CD4-positive, alpha-beta T cell (primary cell): ENCODE measurements at regions not wholly inside any gene's neighbourhood (a gene's known extent, or its start where the extent isn't known, plus 50 kb on each side); places are given as distances from the start of the nearest gene placed in this dataset.

Experiments used
- ATAC-seq: fragments of 200-7000 bp; cut with Tn5 transposase; one replicate; pipeline ENCODE4 v1.10.0; 2022; ENCODE audit warnings: mild to moderate bottlenecking; ENCODE audit not compliant: poor library complexity
- CTCF ChIA-PET: fragments of 350-600 bp; sonication (Branson Sonifier 250); formaldehyde crosslinking; loops from one replicate; lab custom pipeline; 2021; ENCODE audit warnings: antibody characterized with exemption, inconsistent platforms; lab: Charles Lee
- POLR2A ChIA-PET: fragments of 350-600 bp; sonication (Branson Sonifier 250); formaldehyde crosslinking; loops from one replicate; lab custom pipeline; 2021; ENCODE audit warnings: antibody characterized with exemption, inconsistent platforms; lab: Charles Lee
- DNase-seq, 14 experiments: peaks; one replicate each; pipeline ENCODE4 v3.0.0-alpha.2; 2013 to 2020; ENCODE audit warnings: mixed read lengths in 2 of 14
- H3K27ac ChIP-seq, 2 donors: one replicate each; pipeline versions ENCODE4 v1.5.1 to v1.7.0; 2013; ENCODE audit warnings: low read length in 2 of 2, low read depth in 1 of 2, mild to moderate bottlenecking in 1 of 2
- H3K27me3 ChIP-seq, 2 experiments: 1 replicate in 1 of 2; 2 replicates in 1 of 2; pipeline versions ENCODE4 v1.6.1 to v1.7.0; 2013; ENCODE audit warnings: low read length in 2 of 2, control low read depth in 1 of 2, mild to moderate bottlenecking in 1 of 2, moderate library complexity in 1 of 2; ENCODE audit not compliant: insufficient read depth in 2 of 2, control insufficient read depth in 1 of 2
- H3K36me3 ChIP-seq: one replicate; pipeline ENCODE4 v1.6.1; 2013; ENCODE audit warnings: low read length, control low read depth; ENCODE audit not compliant: insufficient read depth
- H3K4me1 ChIP-seq: one replicate; pipeline ENCODE4 v1.6.1; 2013; ENCODE audit warnings: low read length, control low read depth; ENCODE audit not compliant: insufficient read depth
- H3K4me3 ChIP-seq: one replicate; pipeline ENCODE4 v1.5.1; 2013; ENCODE audit warnings: mild to moderate bottlenecking, low read length, moderate library complexity
- H3K9me3 ChIP-seq, 2 experiments: 1 replicate in 1 of 2; 2 replicates in 1 of 2; pipeline versions ENCODE4 v1.6.1 to v1.7.0; 2013; ENCODE audit warnings: low read length in 2 of 2, mild to moderate bottlenecking in 2 of 2, control low read depth in 1 of 2, moderate library complexity in 1 of 2; ENCODE audit not compliant: control insufficient read depth in 1 of 2, insufficient read depth in 1 of 2
- H3K27ac Mint-ChIP-seq: one replicate; pipeline ENCODE4 v1.8.0; 2020; ENCODE audit warnings: mixed read lengths
- H3K27me3 Mint-ChIP-seq: one replicate; pipeline ENCODE4 v1.8.0; 2021; ENCODE audit warnings: mixed read lengths
- H3K36me3 Mint-ChIP-seq: one replicate; pipeline ENCODE4 v1.8.0; 2021; ENCODE audit warnings: low read depth, mixed read lengths
- H3K4me1 Mint-ChIP-seq: one replicate; pipeline ENCODE4 v1.8.0; 2021; ENCODE audit warnings: low read depth, mixed read lengths
- H3K4me3 Mint-ChIP-seq: one replicate; pipeline ENCODE4 v1.8.0; 2020; ENCODE audit warnings: mild to moderate bottlenecking, mixed read lengths
- H3K9me3 Mint-ChIP-seq: one replicate; pipeline ENCODE4 v1.8.0; 2020; ENCODE audit warnings: mixed read lengths
- CTCF ChIP-seq: fragments of 200-600 bp; IDR thresholded peaks from one replicate; pipeline ENCODE4 v1.8.0; 2022; ENCODE audit warnings: antibody characterized with exemption, mild to moderate bottlenecking
- intact Hi-C, 2 experiments: fragments of 100-400 bp; cut with DNase I in 1 of 2; cut with micrococcal nuclease in 1 of 2; formaldehyde crosslinking; loops; one replicate each; pipeline versions ENCODE4 v1.15.1 to v1.9.0; 2023 to 2025; cut with DNase I, micrococcal nuclease

GRCh38 chr10:120646159-120646732 lies 189.2 kb downstream of the PLPP4 start:
- Mint-ChIP-seq H3K9me3 (no peaks in the 10 kb centered on the region), H3K4me1 (no peaks in the 10 kb centered on the region), H3K4me3 (no peak overlapping the region), H3K36me3 (no peaks in the 10 kb centered on the region), H3K27me3 (no peaks in the 10 kb centered on the region), H3K27ac (no peak overlapping the region)
- no peak for TF ChIP-seq CTCF
- Histone ChIP-seq H3K4me3 (no peak overlapping the region), H3K27ac (no peak overlapping the region), H3K9me3 (no peaks in the 10 kb centered on the region), H3K4me1 (no peaks in the 10 kb centered on the region), H3K27me3 (no peaks in the 10 kb centered on the region), H3K36me3 (no peaks in the 10 kb centered on the region)
- DNase-seq, result no peak
- intact Hi-C loops, result no loop called here
- CTCF ChIA-PET, result no interaction called here
- ATAC-seq, result no peak
- POLR2A ChIA-PET, result no interaction called here

- ATAC-seq (no peak), DNase-seq (no peak)
- no peak overlapping the region for H3K4me3 Mint-ChIP-seq
- CTCF ChIA-PET, result no interaction called here
- no peaks in the 10 kb centered on the region for H3K36me3 ChIP-seq
- no peak overlapping the region for H3K27ac Mint-ChIP-seq
- POLR2A ChIA-PET, result no interaction called here
- intact Hi-C loops, result no loop called here
- H3K27me3 Mint-ChIP-seq, result no peaks in the 10 kb centered on the region
- no peaks in the 10 kb centered on the region for H3K4me1 ChIP-seq
- no peak overlapping the region for H3K27ac ChIP-seq
- no peaks in the 10 kb centered on the region for H3K4me1 Mint-ChIP-seq
- no peak overlapping the region for H3K4me3 ChIP-seq
- no peaks in the 10 kb centered on the region for H3K9me3 ChIP-seq
- no peak for TF ChIP-seq CTCF
- H3K36me3 Mint-ChIP-seq, result no peaks in the 10 kb centered on the region
- H3K27me3 ChIP-seq, result no peaks in the 10 kb centered on the region
- no peaks in the 10 kb centered on the region for H3K9me3 Mint-ChIP-seq
These were observed 189.9 kb downstream of the PLPP4 start for GRCh38 chr10:120646738-120647456.

GRCh38 chr10:120650705-120651399 lies 193.8 kb downstream of the PLPP4 start:
- Histone ChIP-seq H3K27me3 (no peaks in the 10 kb centered on the region), H3K4me1 (no peaks in the 10 kb centered on the region), H3K9me3 (no peaks in the 10 kb centered on the region), H3K36me3 (no peaks in the 10 kb centered on the region), H3K4me3 (no peak overlapping the region), H3K27ac (no peak overlapping the region)
- H3K4me3 Mint-ChIP-seq, result no peak overlapping the region
- DNase-seq, result no peak
- CTCF ChIA-PET, result no interaction called here
- no peaks in the 10 kb centered on the region for H3K9me3 Mint-ChIP-seq
- no peak overlapping the region for H3K27ac Mint-ChIP-seq
- no peaks in the 10 kb centered on the region for H3K4me1 Mint-ChIP-seq
- intact Hi-C loops, result no loop called here
- POLR2A ChIA-PET, result no interaction called here
- no peaks in the 10 kb centered on the region for H3K36me3 Mint-ChIP-seq
- no peak for TF ChIP-seq CTCF
- H3K27me3 Mint-ChIP-seq, result no peaks in the 10 kb centered on the region
- no peak for ATAC-seq
